ENCODE measurements at regions not wholly inside any gene's neighbourhood (a gene's known extent, or its start where the extent isn't known, plus 50 kb on each side); places are given as distances from the start of the nearest gene placed in this dataset.
"Not testable (repeated sequence)": the region's sequence is repeated elsewhere in the genome, so short reads cannot be mapped to it uniquely, and the experiment has no call there.

GRCh38 chr3:194900854-194901522 is 215.3 kb downstream of the FAM43A start:
- ChIA-PET POLR2A (ENCODE audit: unreplicated experiment) (no interaction called here), CTCF (no interaction called here)
- Histone ChIP-seq H3K27me3 (ENCODE audit: insufficient read depth, low read depth) (no peaks in the 10 kb centered on the region), H3K27ac (no peak overlapping the region), H2AFZ (no peak overlapping the region), H3K9me2 (ENCODE audit: insufficient read depth) (no peaks in the 10 kb centered on the region), H3K36me3 (ENCODE audit: low read depth) (no peaks in the 10 kb centered on the region), H3K9me3 (ENCODE audit: insufficient read depth, low read depth) (peaks cover 18% of the 10 kb centered on the region; the same call in 1 of the 2 replicates), H3K4me1 (replicated peaks; ENCODE audit: insufficient read depth) (peaks cover 5% of the 10 kb centered on the region), H3F3A (ENCODE audit: insufficient read depth, low read depth) (peaks cover 8% of the 10 kb centered on the region; the same call in 1 of the 2 replicates), H3K4me3 (no peak overlapping the region), H4K20me1 (ENCODE audit: insufficient read depth) (no peaks in the 10 kb centered on the region), H3K79me2 (ENCODE audit: low read depth) (no peaks in the 10 kb centered on the region), H3K4me2 (no peak overlapping the region)
- DNase-seq, result no peak
- no TSS peak for BruUV-seq (replicated peaks)
- intact Hi-C loops (cut with micrococcal nuclease; ENCODE audit: unreplicated experiment), result no loop called here
- TF ChIP-seq EZH2 (IDR thresholded peaks at IDR 0.05; ENCODE audit: low read depth), result no peak
- TF ChIP-seq, protein P1, sequence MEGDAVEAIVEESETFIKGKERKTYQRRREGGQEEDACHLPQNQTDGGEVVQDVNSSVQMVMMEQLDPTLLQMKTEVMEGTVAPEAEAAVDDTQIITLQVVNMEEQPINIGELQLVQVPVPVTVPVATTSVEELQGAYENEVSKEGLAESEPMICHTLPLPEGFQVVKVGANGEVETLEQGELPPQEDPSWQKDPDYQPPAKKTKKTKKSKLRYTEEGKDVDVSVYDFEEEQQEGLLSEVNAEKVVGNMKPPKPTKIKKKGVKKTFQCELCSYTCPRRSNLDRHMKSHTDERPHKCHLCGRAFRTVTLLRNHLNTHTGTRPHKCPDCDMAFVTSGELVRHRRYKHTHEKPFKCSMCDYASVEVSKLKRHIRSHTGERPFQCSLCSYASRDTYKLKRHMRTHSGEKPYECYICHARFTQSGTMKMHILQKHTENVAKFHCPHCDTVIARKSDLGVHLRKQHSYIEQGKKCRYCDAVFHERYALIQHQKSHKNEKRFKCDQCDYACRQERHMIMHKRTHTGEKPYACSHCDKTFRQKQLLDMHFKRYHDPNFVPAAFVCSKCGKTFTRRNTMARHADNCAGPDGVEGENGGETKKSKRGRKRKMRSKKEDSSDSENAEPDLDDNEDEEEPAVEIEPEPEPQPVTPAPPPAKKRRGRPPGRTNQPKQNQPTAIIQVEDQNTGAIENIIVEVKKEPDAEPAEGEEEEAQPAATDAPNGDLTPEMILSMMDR (conservative IDR thresholded peaks at IDR 0.05), result no peak

- DNase-seq; H3K4me3 ChIP-seq; CTCF ChIA-PET; BruUV-seq (replicated peaks); intact Hi-C loops (cut with micrococcal nuclease; ENCODE audit: unreplicated experiment); H3K9me2 ChIP-seq (ENCODE audit: insufficient read depth); H3K36me3 ChIP-seq (ENCODE audit: low read depth); H3K27ac ChIP-seq; H2AFZ ChIP-seq; H3K79me2 ChIP-seq (ENCODE audit: low read depth); POLR2A ChIA-PET (ENCODE audit: unreplicated experiment); H4K20me1 ChIP-seq (ENCODE audit: insufficient read depth); H3K4me2 ChIP-seq; H3K27me3 ChIP-seq (ENCODE audit: insufficient read depth, low read depth): not testable (repeated sequence)
- Histone ChIP-seq H3F3A (ENCODE audit: insufficient read depth, low read depth) (peaks cover 16% of the 10 kb centered on the region; the same call in 1 of the 2 replicates), H3K4me1 (replicated peaks; ENCODE audit: insufficient read depth) (peaks cover 15% of the 10 kb centered on the region), H3K9me3 (ENCODE audit: insufficient read depth, low read depth) (peaks cover 18% of the 10 kb centered on the region; the same call in 1 of the 2 replicates)
Measured at GRCh38 chr3:194903447-194903846, 217.8 kb downstream of the FAM43A start.

- H3K79me2 ChIP-seq (ENCODE audit: low read depth); intact Hi-C loops (cut with micrococcal nuclease; ENCODE audit: unreplicated experiment); H2AFZ ChIP-seq; H3K9me3 ChIP-seq (ENCODE audit: insufficient read depth, low read depth); H3K36me3 ChIP-seq (ENCODE audit: low read depth); POLR2A ChIA-PET (ENCODE audit: unreplicated experiment); H4K20me1 ChIP-seq (ENCODE audit: insufficient read depth); H3K27ac ChIP-seq; H3K4me3 ChIP-seq; CTCF ChIA-PET; BruUV-seq (replicated peaks); H3K27me3 ChIP-seq (ENCODE audit: insufficient read depth, low read depth); H3K4me2 ChIP-seq; H3K9me2 ChIP-seq (ENCODE audit: insufficient read depth): not testable (repeated sequence)
- Histone ChIP-seq H3K4me1 (replicated peaks; ENCODE audit: insufficient read depth) (peaks cover 15% of the 10 kb centered on the region), H3F3A (ENCODE audit: insufficient read depth, low read depth) (peaks cover 16% of the 10 kb centered on the region; the same call in 1 of the 2 replicates)
- DNase-seq, result peak in 1 of 2 experiments; percentile 11
Measured at GRCh38 chr3:194904999-194905398, 219.3 kb downstream of the FAM43A start.

DNA sequence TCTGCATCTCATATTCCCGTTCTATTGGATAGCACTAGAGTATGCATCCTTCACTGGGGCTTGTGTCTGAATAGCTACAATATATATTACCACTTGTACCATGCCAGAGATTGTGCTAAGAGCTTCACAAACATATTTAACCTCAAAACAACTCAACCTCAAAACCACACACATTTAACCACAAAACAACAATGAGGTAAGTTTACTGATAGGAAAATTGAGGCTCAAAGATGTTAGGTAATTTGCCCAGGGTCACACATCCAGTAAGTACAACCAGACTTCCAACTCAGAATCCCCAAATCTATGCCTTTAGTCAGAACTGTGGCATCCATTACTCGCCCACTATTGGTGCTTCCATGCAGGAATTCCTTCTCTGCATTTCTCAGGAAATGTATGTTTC is 220.0 kb downstream of the FAM43A start:
- Histone ChIP-seq H2AFZ (no peak overlapping the region), H3K27ac (no peak overlapping the region), H3K27me3 (ENCODE audit: insufficient read depth, low read depth) (no peaks in the 10 kb centered on the region), H3K79me2 (ENCODE audit: low read depth) (no peaks in the 10 kb centered on the region), H4K20me1 (ENCODE audit: insufficient read depth) (no peaks in the 10 kb centered on the region), H3K9me2 (ENCODE audit: insufficient read depth) (no peaks in the 10 kb centered on the region), H3K9me3 (ENCODE audit: insufficient read depth, low read depth) (peaks cover 9% of the 10 kb centered on the region; the same call in 1 of the 2 replicates), H3K4me2 (no peak overlapping the region), H3K4me3 (no peak overlapping the region), H3K36me3 (ENCODE audit: low read depth) (no peaks in the 10 kb centered on the region), H3K4me1 (replicated peaks; ENCODE audit: insufficient read depth) (peaks cover 15% of the 10 kb centered on the region), H3F3A (ENCODE audit: insufficient read depth, low read depth) (peaks cover 16% of the 10 kb centered on the region; the same call in 1 of the 2 replicates)
- DNase-seq, result peak in 1 of 2 experiments; percentile 70
- no TSS peak for BruUV-seq (replicated peaks)
- TF ChIP-seq, protein P1 (conservative IDR thresholded peaks at IDR 0.05), result no peak
- no peak for TF ChIP-seq EZH2 (IDR thresholded peaks at IDR 0.05; ENCODE audit: low read depth)
- CTCF ChIA-PET, result no interaction called here
- intact Hi-C loops (cut with micrococcal nuclease; ENCODE audit: unreplicated experiment), result no loop called here
- POLR2A ChIA-PET (ENCODE audit: unreplicated experiment), result interaction anchor here (0.6 kb wide), 1 partner anchor 126 kb away, joined by 3 read pairs; no protein-coding TSS in a partner anchor
